Prostate gland (tissue), 2 donors: ENCODE measurements at regions not wholly inside any gene's neighbourhood (a gene's known extent, or its start where the extent isn't known, plus 50 kb on each side); places are given as distances from the start of the nearest gene placed in this dataset.

Source experiments
- DNase-seq: peaks from one replicate; pipeline ENCODE4 v3.0.0-alpha.2; 2019; ENCODE audit warnings: low spot score
- H3K27ac ChIP-seq, 2 donors: fragments of 200-600 bp; sonication (generic); 2 replicates each; pipeline ENCODE4 v1.5.1; 2017 to 2019
- H3K27me3 ChIP-seq: fragments of 200-600 bp; sonication (generic); replicated peaks from 2 replicates; pipeline ENCODE4 v1.5.1; 2019; ENCODE audit not compliant: insufficient read depth
- H3K36me3 ChIP-seq, 2 donors: fragments of 200-600 bp; sonication (generic); 1 replicate in 1 of 2; 2 replicates in 1 of 2; pipeline versions ENCODE4 v1.5.1 to v1.8.1; 2017 to 2019
- H3K4me1 ChIP-seq: fragments of 200-600 bp; sonication (generic); replicated peaks from 2 replicates; pipeline ENCODE4 v1.5.1; 2019
- H3K4me3 ChIP-seq, 2 donors: fragments of 200-600 bp; sonication (generic); 2 replicates each; pipeline ENCODE4 v1.5.1; 2017 to 2019
- H3K9me3 ChIP-seq: fragments of 200-600 bp; sonication (generic); 2 replicates; pipeline ENCODE4 v1.5.1; 2017
- CTCF ChIP-seq, 4 experiments: fragments of 200-600 bp in 2 of 4; fragments of 450-650 bp in 2 of 4; sonication (generic) in 2 of 4; IDR thresholded peaks; 1 replicate in 3 of 4; 2 replicates in 1 of 4; pipeline ENCODE4 v1.5.1; 2016 to 2019; ENCODE audit warnings: antibody characterized with exemption in 4 of 4, mild to moderate bottlenecking in 2 of 4, moderate library complexity in 2 of 4
- POLR2A ChIP-seq: fragments of 450-650 bp; IDR thresholded peaks from one replicate; pipeline ENCODE4 v1.6.1; 2016; ENCODE audit warnings: antibody characterized with exemption, mild to moderate bottlenecking
- POLR2AphosphoS5 ChIP-seq: sonication (generic); formaldehyde crosslinking; IDR thresholded peaks from one replicate; pipeline ENCODE4 v1.6.1; 2017; ENCODE audit warnings: antibody characterized with exemption
- WGBS: methylation state at CpG from one replicate; pipeline ENCODE4 v1.1.5; 2018; 5-methylcytosine and 5-hydroxymethylcytosine counted together
- intact Hi-C: fragments of 100-400 bp; cut with DNase I; formaldehyde crosslinking; loops from one replicate; pipeline ENCODE4 v1.14.2; 2022

DNA sequence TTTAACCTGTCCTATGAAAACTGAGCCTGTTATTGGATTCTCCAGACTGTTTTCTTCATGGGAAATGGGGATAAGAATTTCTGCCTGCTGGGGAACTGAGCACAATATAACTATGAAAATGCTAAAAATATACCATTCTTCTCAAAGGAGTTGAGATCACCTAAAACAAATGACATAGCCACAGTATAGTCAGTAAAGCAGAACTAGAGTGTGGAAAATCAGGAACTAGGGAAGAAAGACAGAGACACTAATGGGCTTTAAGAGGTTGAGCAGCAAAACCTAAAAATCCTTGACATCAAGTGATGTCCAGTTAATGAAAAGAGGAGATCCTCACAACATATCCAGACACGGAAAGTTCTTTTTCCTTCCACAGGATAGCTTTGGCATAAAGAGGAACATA, 215.7 kb upstream of the CST7 start:
- Histone ChIP-seq H3K4me3 (no peak overlapping the region), H3K4me1 (no peaks in the 10 kb centered on the region), H3K27me3 (no peaks in the 10 kb centered on the region), H3K9me3 (no peaks in the 10 kb centered on the region), H3K36me3 (no peaks in the 10 kb centered on the region), H3K27ac (no peak overlapping the region)
- TF ChIP-seq POLR2A (no peak), POLR2AphosphoS5 (no peak), CTCF (IDR thresholded peaks at IDR 0.05) (no peak)
- 92% methylated on average over 1 of the region's 1 CpG for WGBS
- DNase-seq = no peak
- intact Hi-C loops = loop anchor here (10.0 kb wide), 1 partner anchor 69 kb away; no protein-coding TSS in a partner anchor

- TF ChIP-seq POLR2AphosphoS5 (no peak), CTCF (IDR thresholded peaks at IDR 0.05) (no peak), POLR2A (no peak)
- WGBS = 98% methylated on average over 10 of the region's 10 CpGs
- no peak for DNase-seq
- intact Hi-C loops = loop anchor here (10.0 kb wide), 1 partner anchor 69 kb away; no protein-coding TSS in a partner anchor
- no peaks in the 10 kb centered on the region for H3K9me3 ChIP-seq
- no peak overlapping the region for H3K4me3 ChIP-seq
- no peaks in the 10 kb centered on the region for H3K27me3 ChIP-seq
- H3K27ac ChIP-seq = no peak overlapping the region
- H3K4me1 ChIP-seq = no peaks in the 10 kb centered on the region
- H3K36me3 ChIP-seq = no peaks in the 10 kb centered on the region
Observed at GRCh38 chr20:24734139-24734538, 214.9 kb upstream of the CST7 start.

DNA sequence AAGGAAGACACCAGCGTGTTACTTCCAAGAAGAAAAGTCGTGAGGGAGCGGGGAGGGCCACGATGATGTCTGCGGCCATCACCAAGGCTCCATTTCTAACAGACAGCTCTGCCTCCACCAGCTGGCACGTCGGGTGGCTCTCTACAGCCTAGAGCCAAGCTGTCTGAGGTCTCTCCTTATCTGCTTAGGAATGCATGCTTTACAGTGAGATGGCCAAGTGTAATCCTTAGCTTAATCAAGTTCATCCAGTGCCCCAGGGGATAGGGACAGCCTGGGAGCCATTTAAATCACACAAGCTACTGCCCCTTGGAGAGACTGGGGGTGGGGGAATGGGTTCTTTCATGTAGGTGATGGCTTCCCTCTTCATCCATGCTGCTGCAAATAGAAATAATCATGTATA, 213.8 kb upstream of the CST7 start:
- H3K36me3 ChIP-seq = no peaks in the 10 kb centered on the region
- no peaks in the 10 kb centered on the region for H3K9me3 ChIP-seq
- intact Hi-C loops = loop anchor here (10.0 kb wide), 1 partner anchor 70 kb away; no protein-coding TSS in a partner anchor
- TF ChIP-seq POLR2AphosphoS5 (no peak), POLR2A (no peak), CTCF (IDR thresholded peaks at IDR 0.05) (no peak)
- H3K4me3 ChIP-seq = no peak overlapping the region
- H3K27me3 ChIP-seq = no peaks in the 10 kb centered on the region
- WGBS = 78% methylated on average over 7 of the region's 7 CpGs
- DNase-seq = no peak
- no peak overlapping the region for H3K27ac ChIP-seq
- H3K4me1 ChIP-seq = no peaks in the 10 kb centered on the region

DNA sequence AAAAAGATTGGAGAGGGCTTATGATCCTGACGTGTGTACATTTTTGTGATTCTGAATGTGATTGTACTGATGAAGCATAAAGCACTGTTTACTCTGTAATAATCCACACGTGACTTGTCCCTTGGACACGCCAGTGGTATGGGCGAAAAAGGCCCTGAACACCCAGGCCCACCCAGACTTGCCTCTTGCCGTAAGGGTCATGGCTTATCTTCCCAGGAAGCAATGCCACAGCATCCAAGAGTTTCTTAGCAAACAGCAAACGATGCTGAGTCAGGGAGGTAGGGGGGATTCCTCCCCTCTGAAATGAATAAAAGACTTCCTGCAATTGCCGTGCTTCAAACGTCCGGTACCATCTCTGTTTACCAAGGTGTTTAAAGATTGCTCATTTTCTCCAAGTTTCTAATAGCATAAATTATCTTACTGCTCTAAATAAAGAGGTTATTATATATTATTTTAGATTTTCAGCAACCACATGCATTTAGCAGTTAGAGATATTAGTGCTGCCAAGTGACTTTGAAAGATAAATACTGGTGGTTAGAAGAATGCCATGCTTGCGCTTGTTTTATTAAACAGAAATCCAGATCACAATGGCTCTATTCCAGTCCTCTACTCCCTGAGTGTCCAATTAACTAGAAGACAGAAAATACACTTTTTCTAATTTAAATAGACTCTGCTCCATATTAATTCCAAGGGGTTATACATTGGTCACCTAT, 212.8 kb upstream of the CST7 start:
- no peaks in the 10 kb centered on the region for H3K9me3 ChIP-seq
- H3K4me3 ChIP-seq = no peak overlapping the region
- DNase-seq = no peak
- H3K27ac ChIP-seq = no peak overlapping the region
- TF ChIP-seq POLR2AphosphoS5 = no peak
- no peak for TF ChIP-seq POLR2A
- TF ChIP-seq CTCF (IDR thresholded peaks at IDR 0.05) = no peak
- 49% methylated on average over 10 of the region's 10 CpGs for WGBS
- intact Hi-C loops = loop anchor here (10.0 kb wide), 1 partner anchor 71 kb away; no protein-coding TSS in a partner anchor
- H3K27me3 ChIP-seq = no peaks in the 10 kb centered on the region
- H3K36me3 ChIP-seq = no peaks in the 10 kb centered on the region
- H3K4me1 ChIP-seq = no peaks in the 10 kb centered on the region

GRCh38 chr20:24736844-24737211, 212.2 kb upstream of the CST7 start:
- Histone ChIP-seq H3K4me3 (no peak overlapping the region), H3K9me3 (no peaks in the 10 kb centered on the region), H3K27me3 (no peaks in the 10 kb centered on the region), H3K4me1 (no peaks in the 10 kb centered on the region), H3K27ac (no peak overlapping the region), H3K36me3 (no peaks in the 10 kb centered on the region)
- no peak for DNase-seq
- 89% methylated on average over 5 of the region's 5 CpGs for WGBS
- no peak for TF ChIP-seq CTCF (IDR thresholded peaks at IDR 0.05)
- no peak for TF ChIP-seq POLR2A
- TF ChIP-seq POLR2AphosphoS5 = no peak
- intact Hi-C loops = loop anchor here (10.0 kb wide), 1 partner anchor 72 kb away; no protein-coding TSS in a partner anchor
